ENCODE measurements at regions not wholly inside any gene's neighbourhood (a gene's known extent, or its start where the extent isn't known, plus 50 kb on each side); places are given as distances from the start of the nearest gene placed in this dataset.

GRCh38 chr17:12575641-12576040 is 90.0 kb upstream of the MYOCD start:
- TF ChIP-seq, protein P1, sequence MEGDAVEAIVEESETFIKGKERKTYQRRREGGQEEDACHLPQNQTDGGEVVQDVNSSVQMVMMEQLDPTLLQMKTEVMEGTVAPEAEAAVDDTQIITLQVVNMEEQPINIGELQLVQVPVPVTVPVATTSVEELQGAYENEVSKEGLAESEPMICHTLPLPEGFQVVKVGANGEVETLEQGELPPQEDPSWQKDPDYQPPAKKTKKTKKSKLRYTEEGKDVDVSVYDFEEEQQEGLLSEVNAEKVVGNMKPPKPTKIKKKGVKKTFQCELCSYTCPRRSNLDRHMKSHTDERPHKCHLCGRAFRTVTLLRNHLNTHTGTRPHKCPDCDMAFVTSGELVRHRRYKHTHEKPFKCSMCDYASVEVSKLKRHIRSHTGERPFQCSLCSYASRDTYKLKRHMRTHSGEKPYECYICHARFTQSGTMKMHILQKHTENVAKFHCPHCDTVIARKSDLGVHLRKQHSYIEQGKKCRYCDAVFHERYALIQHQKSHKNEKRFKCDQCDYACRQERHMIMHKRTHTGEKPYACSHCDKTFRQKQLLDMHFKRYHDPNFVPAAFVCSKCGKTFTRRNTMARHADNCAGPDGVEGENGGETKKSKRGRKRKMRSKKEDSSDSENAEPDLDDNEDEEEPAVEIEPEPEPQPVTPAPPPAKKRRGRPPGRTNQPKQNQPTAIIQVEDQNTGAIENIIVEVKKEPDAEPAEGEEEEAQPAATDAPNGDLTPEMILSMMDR (IDR thresholded peaks at IDR 0.05), result no peak
- TF ChIP-seq POLR2A (IDR thresholded peaks at IDR 0.05), result no peak
